HEK293 (cell line): ENCODE measurements at regions not wholly inside any gene's neighbourhood (a gene's known extent, or its start where the extent isn't known, plus 50 kb on each side); places are given as distances from the start of the nearest gene placed in this dataset.

Experiments used
- CTCF ChIA-PET: fragments of 350-600 bp; formaldehyde crosslinking; extraction: SDS; loops from one replicate; lab custom pipeline; 2021; ENCODE audit warnings: antibody characterized with exemption; lab: Yijun Ruan, JAX
- POLR2A ChIA-PET: fragments of 300-600 bp; formaldehyde crosslinking; extraction: SDS; loops from one replicate; lab custom pipeline; 2020; ENCODE audit warnings: antibody characterized with exemption, inconsistent platforms; lab: Yijun Ruan, JAX
- H3K27ac ChIP-seq: fragments of 200-500 bp; sonication (Bioruptor generic); 2 replicates; pipeline ENCODE4 v1.5.1; 2014; ENCODE audit warnings: low read depth, low read length, control low read depth, inconsistent platforms; ENCODE audit errors: extremely low read depth
- H3K36me3 ChIP-seq, 2 experiments: fragments of 200-500 bp in 1 of 2; sonication (Bioruptor generic) in 1 of 2; 1 replicate in 1 of 2; 2 replicates in 1 of 2; pipeline ENCODE4 v1.5.1; 2014 to 2017; ENCODE audit warnings: inconsistent platforms in 2 of 2, low read length in 2 of 2; ENCODE audit not compliant: control insufficient read depth in 2 of 2, insufficient read depth in 1 of 2
- H3K4me1 ChIP-seq: fragments of 200-500 bp; sonication (Bioruptor generic); 2 replicates; pipeline ENCODE4 v1.5.1; 2014; ENCODE audit warnings: mild to moderate bottlenecking, low read length, inconsistent platforms; ENCODE audit not compliant: control insufficient read depth, insufficient read depth
- H3K4me3 ChIP-seq: 2 replicates; pipeline ENCODE4 v1.5.1; 2011; ENCODE audit warnings: low read depth, mild to moderate bottlenecking, control low read depth, low read length, moderate library complexity
- H3K9me3 ChIP-seq: fragments of 200-500 bp; sonication (Bioruptor generic); 2 replicates; pipeline ENCODE4 v1.5.1; 2014; ENCODE audit warnings: low read depth, low read length, inconsistent platforms; ENCODE audit not compliant: control insufficient read depth, insufficient read depth
- BCL6B ChIP-seq: fragments of 450-650 bp; formaldehyde crosslinking; IDR thresholded peaks from 2 replicates; pipeline ENCODE4 v1.5.1; 2017; ENCODE audit warnings: missing biosample characterization, missing genetic modification characterization
- RBAK ChIP-seq: fragments of 450-650 bp; formaldehyde crosslinking; IDR thresholded peaks from 2 replicates; pipeline ENCODE4 v1.5.1; 2016; ENCODE audit warnings: missing biosample characterization, missing genetic modification characterization
- REPIN1 ChIP-seq: fragments of 450-650 bp; formaldehyde crosslinking; IDR thresholded peaks from 2 replicates; pipeline ENCODE4 v1.5.1; 2017; ENCODE audit warnings: missing biosample characterization, missing genetic modification characterization, low read depth
- ZBTB11 ChIP-seq: fragments of 450-650 bp; formaldehyde crosslinking; conservative IDR thresholded peaks from 2 replicates; pipeline ENCODE4 v1.5.1; 2016; ENCODE audit warnings: low read depth, missing biosample characterization, missing genetic modification characterization
- ZBTB44 ChIP-seq: fragments of 450-650 bp; IDR thresholded peaks from 2 replicates; pipeline ENCODE4 v1.5.1; 2018; ENCODE audit warnings: missing biosample characterization, mild to moderate bottlenecking, missing genetic modification characterization
- ZBTB6 ChIP-seq: fragments of 450-650 bp; formaldehyde crosslinking; IDR thresholded peaks from 2 replicates; pipeline ENCODE4 v1.5.1; 2017; ENCODE audit warnings: missing biosample characterization, missing genetic modification characterization
- ZFP41 ChIP-seq: fragments of 450-650 bp; formaldehyde crosslinking; IDR thresholded peaks from 2 replicates; pipeline ENCODE4 v1.5.1; 2016; ENCODE audit warnings: missing biosample characterization, missing genetic modification characterization, borderline replicate concordance
- ZIC2 ChIP-seq: fragments of 450-650 bp; formaldehyde crosslinking; IDR thresholded peaks from 2 replicates; pipeline ENCODE4 v1.5.1; 2016; ENCODE audit warnings: missing biosample characterization, missing genetic modification characterization
- ZNF10 ChIP-seq: fragments of 450-650 bp; formaldehyde crosslinking; IDR thresholded peaks from 2 replicates; pipeline ENCODE4 v1.5.1; 2017; ENCODE audit warnings: missing biosample characterization, missing genetic modification characterization
- ZNF138 ChIP-seq: fragments of 450-650 bp; formaldehyde crosslinking; IDR thresholded peaks from 2 replicates; pipeline ENCODE4 v1.5.1; 2016; ENCODE audit warnings: missing biosample characterization, missing genetic modification characterization, borderline replicate concordance
- ZNF184 ChIP-seq: fragments of 450-650 bp; IDR thresholded peaks from 2 replicates; pipeline ENCODE4 v1.5.1; 2018; ENCODE audit warnings: missing biosample characterization, mild to moderate bottlenecking, missing genetic modification characterization
- ZNF221 ChIP-seq: fragments of 450-650 bp; formaldehyde crosslinking; IDR thresholded peaks from 2 replicates; pipeline ENCODE4 v1.5.1; 2017; ENCODE audit warnings: missing biosample characterization, missing genetic modification characterization, borderline replicate concordance
- ZNF223 ChIP-seq: fragments of 450-650 bp; formaldehyde crosslinking; IDR thresholded peaks from 2 replicates; pipeline ENCODE4 v1.5.1; 2016; ENCODE audit warnings: missing biosample characterization, missing genetic modification characterization
- ZNF324 ChIP-seq: fragments of 450-650 bp; formaldehyde crosslinking; IDR thresholded peaks from 2 replicates; pipeline ENCODE4 v1.5.1; 2016; ENCODE audit warnings: missing biosample characterization, missing genetic modification characterization
- ZNF398 ChIP-seq: fragments of 450-650 bp; formaldehyde crosslinking; IDR thresholded peaks from 2 replicates; pipeline ENCODE4 v1.5.1; 2017; ENCODE audit warnings: missing biosample characterization, missing genetic modification characterization
- ZNF426 ChIP-seq: fragments of 450-650 bp; formaldehyde crosslinking; IDR thresholded peaks from 2 replicates; pipeline ENCODE4 v1.5.1; 2017; ENCODE audit warnings: missing biosample characterization, missing genetic modification characterization, mild to moderate bottlenecking, inconsistent platforms, moderate library complexity
- ZNF624 ChIP-seq: fragments of 450-650 bp; formaldehyde crosslinking; IDR thresholded peaks from 2 replicates; pipeline ENCODE4 v1.5.1; 2017; ENCODE audit warnings: missing biosample characterization, missing genetic modification characterization
- ZNF660 ChIP-seq: fragments of 450-650 bp; IDR thresholded peaks from 2 replicates; pipeline ENCODE4 v1.5.1; 2018; ENCODE audit warnings: missing biosample characterization, mild to moderate bottlenecking, missing genetic modification characterization
- ZNF843 ChIP-seq: fragments of 450-650 bp; formaldehyde crosslinking; IDR thresholded peaks from 2 replicates; pipeline ENCODE4 v1.5.1; 2016; ENCODE audit warnings: missing biosample characterization, missing genetic modification characterization
- ZSCAN4 ChIP-seq: fragments of 450-650 bp; formaldehyde crosslinking; IDR thresholded peaks from 2 replicates; pipeline ENCODE4 v1.5.1; 2017; ENCODE audit warnings: missing biosample characterization, missing genetic modification characterization

GRCh38 chr3:132983143-132983770 is 54.9 kb upstream of the TMEM108 start:
- H3K4me1 ChIP-seq = no peaks in the 10 kb centered on the region
- H3K27ac ChIP-seq = no peak overlapping the region
- TF ChIP-seq ZNF624 (tag by site-specific recombination) (no peak), ZNF426 (tag by site-specific recombination) (no peak), ZSCAN4 (tag by site-specific recombination) (no peak), ZFP41 (tag by site-specific recombination) (no peak), ZNF398 (tag by site-specific recombination) (no peak), ZBTB6 (tag by site-specific recombination) (no peak), ZBTB44 (no peak), ZNF10 (tag by site-specific recombination) (no peak), ZNF223 (tag by site-specific recombination) (no peak), BCL6B (tag by site-specific recombination) (no peak), ZNF221 (tag by site-specific recombination) (no peak), REPIN1 (tag by site-specific recombination) (no peak), ZNF324 (no peak), ZNF660 (tag by site-specific recombination) (no peak), ZNF843 (tag by site-specific recombination) (no peak), RBAK (no peak), ZBTB11 (no peak), ZIC2 (no peak), ZNF138 (tag by site-specific recombination) (no peak), ZNF184 (tag by site-specific recombination) (no peak)
- TF ChIP-seq, all 188 proteins: peak for 0
- Histone ChIP-seq H3K9me3 (no peaks in the 10 kb centered on the region), H3K36me3 (no peaks in the 10 kb centered on the region), H3K4me3 (no peak overlapping the region)
- ChIA-PET POLR2A (no interaction called here), CTCF (no interaction called here)
